Suprapubic skin (tissue), 4 donors: ENCODE measurements at regions not wholly inside any gene's neighbourhood (a gene's known extent, or its start where the extent isn't known, plus 50 kb on each side); places are given as distances from the start of the nearest gene placed in this dataset.

Source experiments
- CTCF ChIP-seq, 2 donors: fragments of 200-600 bp in 1 of 2; fragments of 450-650 bp in 1 of 2; sonication (generic) in 1 of 2; IDR thresholded peaks; one replicate each; pipeline ENCODE4 v1.5.1; 2016 to 2019; ENCODE audit warnings: antibody characterized with exemption in 2 of 2, mild to moderate bottlenecking in 1 of 2, moderate library complexity in 1 of 2
- EP300 ChIP-seq: sonication (generic); formaldehyde crosslinking; IDR thresholded peaks from one replicate; pipeline ENCODE4 v1.6.1; 2017; ENCODE audit warnings: antibody characterized with exemption
- POLR2A ChIP-seq, 2 donors: fragments of 450-650 bp; IDR thresholded peaks; one replicate each; pipeline ENCODE4 v1.6.1; 2017; ENCODE audit warnings: antibody characterized with exemption in 2 of 2, mild to moderate bottlenecking in 2 of 2, moderate library complexity in 2 of 2
- POLR2AphosphoS5 ChIP-seq, 3 donors: sonication (generic); formaldehyde crosslinking; IDR thresholded peaks; one replicate each; pipeline ENCODE4 v1.6.1; 2017; ENCODE audit warnings: antibody characterized with exemption in 3 of 3

- TF ChIP-seq POLR2A (IDR thresholded peaks at IDR 0.05) (no peak), CTCF (IDR thresholded peaks at IDR 0.05) (no peak), EP300 (no peak), POLR2AphosphoS5 (IDR thresholded peaks at IDR 0.05) (no peak)
Measured at GRCh38 chr13:24004142-24004899, 107.0 kb upstream of the C1QTNF9B start.
